ENCODE measurements at regions not wholly inside any gene's neighbourhood (a gene's known extent, or its start where the extent isn't known, plus 50 kb on each side); places are given as distances from the start of the nearest gene placed in this dataset.
A peak's percentile ranks its signal among the peaks of the same experiment; 100 is the strongest.
"Not testable (repeated sequence)": the region's sequence is repeated elsewhere in the genome, so short reads cannot be mapped to it uniquely, and the experiment has no call there.

DNA sequence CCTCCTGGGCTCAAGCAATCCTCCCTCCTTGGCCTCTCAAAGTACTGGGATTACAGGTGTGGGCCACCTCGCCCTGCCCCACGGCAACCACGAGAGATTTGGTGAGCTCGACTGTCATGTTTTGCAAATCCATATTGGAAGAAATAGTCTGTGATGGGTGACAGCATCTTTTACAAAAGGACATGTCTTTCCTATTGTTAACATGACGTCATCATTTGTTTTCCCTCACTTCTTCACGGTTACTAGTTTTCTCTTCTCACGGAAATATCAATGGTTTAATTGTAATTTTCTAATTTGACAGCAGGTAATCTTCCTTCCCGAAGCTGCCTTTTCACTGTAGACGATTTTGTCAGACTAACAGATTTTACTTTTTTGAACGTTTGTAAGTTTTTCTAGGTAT is 110.8 kb upstream of the GREM2 start:
- DNase-seq (ENCODE audit: low read depth, low spot score): no peak

DNA sequence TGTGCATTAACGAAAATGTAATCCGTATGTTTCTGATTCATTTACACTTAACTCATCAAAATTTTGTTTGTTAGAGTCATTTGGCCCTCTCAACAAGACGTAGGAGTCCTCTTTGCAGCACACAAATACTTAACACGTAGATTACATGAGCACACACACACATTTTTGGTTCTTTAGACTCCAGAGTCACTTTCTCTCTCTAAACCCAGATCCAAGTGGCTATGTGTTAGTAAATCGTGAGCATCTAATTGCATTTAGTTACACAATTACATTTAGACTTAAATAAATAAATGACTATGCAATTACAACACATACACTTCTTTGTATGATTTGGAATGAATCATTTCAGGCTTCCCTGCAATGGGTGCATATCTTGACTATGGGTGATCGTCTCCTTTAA is 109.0 kb upstream of the GREM2 start:
- DNase-seq (ENCODE audit: low read depth, low spot score): no peak

DNA sequence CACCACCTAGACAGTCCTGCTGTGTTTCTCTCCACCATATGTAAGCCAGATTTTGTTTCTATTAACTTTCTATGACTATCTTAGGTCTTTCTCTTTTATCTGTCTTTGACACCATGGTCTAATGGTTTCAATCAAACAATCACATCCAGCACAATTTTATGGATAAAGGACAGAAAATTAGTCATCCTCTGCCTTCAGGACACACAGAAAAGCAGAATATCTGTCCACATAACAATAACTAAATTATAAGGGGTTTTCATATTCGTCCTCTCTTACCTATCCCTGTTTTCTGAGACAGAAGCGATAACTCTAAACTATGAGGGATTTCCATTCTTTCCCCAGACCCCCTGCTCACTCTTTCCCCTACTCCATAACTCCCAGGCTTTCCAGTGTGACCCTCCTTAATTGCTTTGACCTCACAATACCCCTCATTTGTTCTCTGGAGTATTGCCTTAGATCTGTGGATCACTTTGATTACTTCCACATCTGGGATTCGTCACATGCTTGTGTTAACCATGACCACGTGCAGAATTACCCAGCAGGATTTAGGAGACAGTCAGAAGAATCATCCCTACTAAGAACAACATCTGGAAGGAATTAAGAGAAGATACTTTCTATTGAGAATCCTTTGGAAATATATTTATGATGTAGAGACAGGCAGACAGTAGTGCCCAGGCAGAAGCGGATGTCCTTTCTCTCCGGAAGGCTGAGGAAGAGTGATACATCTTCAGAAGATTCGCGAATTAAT is 108.2 kb upstream of the GREM2 start:
- no peak for DNase-seq (ENCODE audit: low read depth, low spot score)

DNA sequence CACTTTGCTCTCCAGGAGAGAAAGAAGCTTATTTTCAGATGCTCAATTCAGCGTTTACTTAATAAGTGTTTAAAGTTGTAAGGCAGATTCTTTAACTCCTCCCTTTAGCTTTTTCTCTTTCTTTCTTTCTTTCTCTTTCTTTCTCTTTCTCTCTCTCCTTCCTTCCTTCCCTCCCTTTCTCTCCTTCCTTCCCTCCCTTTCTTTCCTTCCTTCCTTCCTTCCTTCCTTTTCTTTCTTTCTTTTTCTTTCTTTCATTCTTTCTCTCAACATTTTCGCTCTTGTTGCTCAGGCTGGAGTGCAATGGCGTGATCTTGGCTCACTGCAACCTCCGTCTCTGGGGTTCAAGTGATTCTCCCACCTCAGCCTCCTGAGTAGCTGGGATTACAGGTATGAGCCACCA is 104.6 kb upstream of the GREM2 start:
- not testable (repeated sequence) for DNase-seq (ENCODE audit: low read depth, low spot score)

DNA sequence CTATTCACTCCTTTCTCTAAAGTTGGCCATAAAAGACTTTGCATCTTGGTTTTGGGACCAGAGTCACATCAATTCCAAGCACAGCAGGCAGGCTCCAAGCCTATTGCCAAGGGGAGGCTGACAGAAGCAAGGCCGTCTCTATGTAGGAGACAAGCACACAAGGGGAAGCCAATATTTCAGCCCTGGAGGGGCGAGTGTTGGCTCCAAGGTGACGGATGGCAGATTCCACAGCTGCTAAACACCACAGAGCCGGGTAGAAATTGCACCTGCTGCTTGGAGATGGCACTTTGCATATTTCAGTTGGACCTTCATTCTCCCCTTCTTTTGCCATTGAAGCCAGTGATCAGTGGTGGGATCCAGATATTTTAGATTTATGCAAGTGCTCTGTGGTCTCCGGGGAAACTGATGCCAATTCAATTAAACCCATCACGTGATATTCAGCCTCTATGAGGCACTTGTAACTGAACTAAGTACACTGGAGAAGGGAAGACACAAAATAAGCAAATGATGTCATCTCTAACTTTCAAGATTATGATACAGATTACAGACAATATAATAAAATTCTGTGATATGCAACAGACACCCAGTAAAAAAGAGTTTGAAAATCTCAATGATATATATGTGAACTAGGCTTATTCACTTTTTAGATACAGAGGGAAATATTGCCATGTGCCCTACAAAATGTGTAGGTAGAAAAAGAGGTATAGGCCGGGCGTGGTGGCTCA is 102.8 kb upstream of the GREM2 start:
- DNase-seq (ENCODE audit: low read depth, low spot score): no peak

DNA sequence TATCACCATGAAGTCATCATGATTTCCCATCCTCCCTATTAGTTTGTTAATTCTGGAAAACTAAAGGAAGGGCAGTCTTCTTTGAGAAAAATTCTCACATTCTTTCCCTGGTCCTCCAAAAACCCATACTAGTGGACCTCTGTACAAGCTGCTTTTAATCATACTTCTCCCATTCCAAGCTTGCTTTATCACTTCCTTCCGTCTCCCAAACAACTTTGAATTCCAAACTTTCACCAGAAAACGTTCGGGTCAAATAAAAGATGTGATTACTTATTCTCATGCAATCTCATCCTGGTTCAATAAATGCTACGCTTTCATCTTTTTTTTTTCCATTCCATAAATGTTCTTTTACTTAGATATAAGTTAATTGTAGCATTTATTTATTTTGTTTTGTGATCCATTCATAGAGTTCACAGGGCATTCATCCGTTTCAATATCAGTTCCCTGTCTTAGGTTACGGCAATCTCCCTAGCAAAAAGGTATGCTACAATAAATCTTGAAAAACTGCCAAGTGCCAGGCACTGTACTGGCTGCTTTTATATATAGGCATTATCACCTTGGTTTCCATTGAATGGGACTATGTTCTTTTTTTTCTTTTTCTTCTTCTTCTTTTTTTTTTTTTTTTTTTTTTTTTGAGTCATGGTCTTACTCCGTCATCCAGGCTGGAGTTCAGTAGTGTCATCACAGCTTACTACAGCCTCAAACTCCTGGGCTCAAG is 100.2 kb upstream of the GREM2 start:
- DNase-seq (ENCODE audit: low read depth, low spot score): no peak

DNA sequence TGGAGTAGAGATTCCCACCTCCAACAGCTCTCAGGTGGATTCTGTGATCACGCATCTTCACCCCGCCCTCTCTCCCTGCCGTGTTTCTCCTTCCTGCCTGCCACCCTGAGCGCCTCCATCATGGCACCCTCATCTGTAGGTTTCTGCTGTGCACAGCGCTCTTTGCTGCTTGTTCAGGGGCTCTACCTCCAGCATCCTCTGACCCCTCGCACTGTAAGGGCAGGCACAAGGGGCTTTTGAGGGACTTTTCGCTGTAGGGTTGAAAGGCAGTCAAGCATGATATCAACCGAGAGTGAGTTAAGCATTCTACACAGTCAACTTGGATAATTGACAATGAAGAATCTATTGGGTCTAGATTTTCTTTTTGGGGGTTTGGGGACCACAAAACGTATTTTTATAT is 99.1 kb upstream of the GREM2 start:
- DNase-seq (ENCODE audit: low read depth, low spot score): no peak

DNA sequence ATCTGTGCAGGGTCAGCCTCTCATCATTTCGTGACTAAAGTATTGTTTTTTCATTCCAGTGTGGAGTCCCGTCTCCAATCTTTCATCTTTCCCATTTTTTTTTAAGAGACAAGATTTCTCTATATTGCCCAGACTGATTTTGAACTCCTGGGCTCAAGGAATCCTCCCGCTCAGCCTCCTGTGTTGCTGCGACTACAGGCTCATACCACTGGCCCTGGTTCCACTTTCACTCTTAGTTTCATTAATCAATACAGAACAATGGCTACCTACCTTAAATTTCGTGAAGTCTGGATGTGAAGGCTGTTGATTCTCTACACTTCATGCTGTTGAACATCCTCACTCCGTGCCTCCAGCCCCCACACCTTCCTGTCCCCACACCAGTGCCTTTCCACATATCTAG is 97.7 kb upstream of the GREM2 start:
- DNase-seq (ENCODE audit: low read depth, low spot score): no peak

DNA sequence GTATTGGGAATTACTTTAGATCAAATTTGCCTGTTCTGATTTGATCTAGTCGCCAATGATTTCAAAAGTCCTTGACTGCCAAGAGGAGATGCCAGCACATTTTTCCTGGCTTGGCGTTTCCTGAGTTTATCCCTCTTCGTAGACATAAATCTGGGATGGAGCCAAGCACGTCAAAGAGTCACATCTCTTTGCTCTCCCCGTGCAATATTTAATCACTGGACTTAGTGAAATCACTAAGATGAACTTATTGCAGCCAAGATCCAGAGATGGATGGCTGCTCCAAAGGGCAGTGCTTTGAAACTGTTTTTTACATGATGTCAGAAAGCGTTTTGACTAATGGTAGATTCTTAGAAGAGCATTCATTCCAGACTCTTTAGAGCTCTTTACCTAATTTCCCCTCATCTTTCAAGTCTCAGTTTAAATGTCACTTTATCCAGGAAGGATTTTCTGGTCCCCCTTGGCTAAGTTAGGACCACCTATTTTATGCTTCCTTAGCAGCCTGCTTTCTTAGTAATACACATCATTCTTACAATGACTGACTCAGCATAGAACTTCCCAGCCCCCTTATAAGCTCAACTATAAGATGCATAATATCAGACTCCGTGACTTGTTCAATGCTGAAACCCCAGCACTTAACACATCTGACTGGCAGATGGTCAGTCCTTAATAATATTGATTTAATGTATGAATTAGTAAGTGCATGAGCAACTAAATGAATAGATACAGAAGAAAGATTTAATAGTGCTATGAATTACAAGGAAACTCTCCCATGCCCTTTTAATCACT is 94.4 kb upstream of the GREM2 start:
- DNase-seq (ENCODE audit: low read depth, low spot score): no peak

DNA sequence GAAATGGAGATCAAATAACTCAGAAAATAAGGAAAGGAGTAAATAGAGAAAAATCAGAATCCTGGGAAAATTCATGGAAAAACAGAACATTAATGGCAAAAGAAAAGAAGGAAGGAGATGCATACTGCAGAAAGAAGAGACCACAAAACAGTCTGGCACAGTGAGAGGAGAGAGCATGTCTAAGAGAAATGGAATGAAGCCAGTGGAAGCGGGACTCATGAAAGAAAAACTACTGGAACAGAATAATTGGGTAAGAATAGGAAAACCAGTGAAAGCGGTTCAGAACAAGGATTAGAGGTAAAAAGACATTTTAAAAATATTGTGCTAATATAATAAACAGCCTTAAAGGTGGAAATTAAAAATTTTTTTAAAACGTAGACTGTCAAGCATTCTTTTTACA is 93.6 kb upstream of the GREM2 start:
- no peak for DNase-seq (ENCODE audit: low read depth, low spot score)

DNA sequence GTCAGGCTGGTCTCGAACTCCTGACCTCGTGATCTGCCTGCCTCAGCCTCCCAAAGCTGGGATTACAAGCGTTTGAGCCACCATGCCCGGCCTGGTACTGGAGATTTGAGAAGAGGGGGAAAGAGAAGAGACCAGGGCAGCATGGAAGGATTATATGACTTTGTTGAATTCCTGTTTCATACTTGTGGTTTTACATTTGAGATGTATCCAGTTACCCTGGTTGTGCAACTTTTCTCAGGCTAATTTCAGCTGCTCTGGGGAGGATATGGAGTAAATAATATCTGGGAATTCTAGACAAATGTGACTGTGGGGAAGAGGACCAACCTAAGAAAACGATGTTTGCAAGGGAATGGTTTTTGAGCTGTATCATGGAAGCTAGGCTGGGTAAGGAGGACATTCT is 89.5 kb upstream of the GREM2 start:
- no peak for DNase-seq (ENCODE audit: low read depth, low spot score)

DNA sequence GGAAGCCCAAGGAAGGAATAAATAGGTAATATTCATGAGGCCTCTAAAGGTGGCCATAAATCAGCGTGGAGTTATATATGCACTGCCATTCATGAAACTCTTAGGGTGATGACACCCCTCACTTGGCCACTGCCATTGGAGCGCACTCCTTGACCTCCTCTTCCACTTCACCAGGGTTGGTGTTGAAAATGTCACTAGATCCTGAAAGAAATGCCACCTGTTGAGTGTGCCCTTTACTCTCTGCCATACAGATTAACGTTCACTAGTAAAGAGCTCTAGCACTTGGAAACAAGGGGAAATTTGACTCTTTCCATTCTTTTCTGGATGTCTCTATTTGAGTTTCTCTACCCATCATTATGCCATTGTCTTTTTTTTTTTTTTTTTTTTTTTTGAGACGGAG is 83.5 kb upstream of the GREM2 start:
- no peak for DNase-seq (ENCODE audit: low read depth, low spot score)

DNA sequence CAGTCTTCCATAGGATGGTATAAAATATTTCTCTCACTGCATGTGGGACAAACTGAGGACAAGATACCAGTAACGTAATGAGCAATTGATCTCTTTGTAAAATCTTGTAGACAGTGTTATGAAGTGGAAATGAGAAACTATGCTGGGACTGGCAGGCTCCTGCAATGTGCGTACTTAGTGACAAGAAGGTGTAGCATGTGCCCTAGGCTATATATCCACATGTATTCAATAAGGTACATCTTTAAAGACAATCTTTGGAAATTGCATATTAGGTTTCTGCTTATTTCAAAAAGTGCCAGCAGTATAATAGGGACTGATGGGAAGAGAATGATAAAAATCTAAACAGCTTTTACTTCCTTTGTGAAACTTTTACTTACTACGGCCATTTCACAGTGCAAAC is 81.9 kb upstream of the GREM2 start:
- DNase-seq (ENCODE audit: low read depth, low spot score): no peak

DNA sequence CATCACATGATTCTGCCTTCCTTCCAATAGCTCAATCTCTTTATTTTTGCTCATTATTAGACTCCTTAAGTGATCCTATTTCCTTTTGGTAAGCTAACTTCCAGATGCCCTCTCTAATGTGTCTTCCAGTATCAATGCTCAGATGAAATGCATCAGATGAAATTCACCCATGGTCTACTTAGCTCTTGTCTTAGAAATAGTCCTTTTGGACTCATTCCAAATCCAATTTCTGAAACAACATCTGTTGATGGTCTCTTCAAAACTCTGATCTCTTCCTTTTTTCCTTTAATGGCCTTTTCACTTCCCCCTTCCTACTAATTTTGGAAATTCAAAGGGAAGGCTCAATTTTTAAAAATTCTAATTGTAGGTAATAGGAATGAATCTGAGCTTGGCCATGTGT is 81.1 kb upstream of the GREM2 start:
- DNase-seq (ENCODE audit: low read depth, low spot score): no peak

DNA sequence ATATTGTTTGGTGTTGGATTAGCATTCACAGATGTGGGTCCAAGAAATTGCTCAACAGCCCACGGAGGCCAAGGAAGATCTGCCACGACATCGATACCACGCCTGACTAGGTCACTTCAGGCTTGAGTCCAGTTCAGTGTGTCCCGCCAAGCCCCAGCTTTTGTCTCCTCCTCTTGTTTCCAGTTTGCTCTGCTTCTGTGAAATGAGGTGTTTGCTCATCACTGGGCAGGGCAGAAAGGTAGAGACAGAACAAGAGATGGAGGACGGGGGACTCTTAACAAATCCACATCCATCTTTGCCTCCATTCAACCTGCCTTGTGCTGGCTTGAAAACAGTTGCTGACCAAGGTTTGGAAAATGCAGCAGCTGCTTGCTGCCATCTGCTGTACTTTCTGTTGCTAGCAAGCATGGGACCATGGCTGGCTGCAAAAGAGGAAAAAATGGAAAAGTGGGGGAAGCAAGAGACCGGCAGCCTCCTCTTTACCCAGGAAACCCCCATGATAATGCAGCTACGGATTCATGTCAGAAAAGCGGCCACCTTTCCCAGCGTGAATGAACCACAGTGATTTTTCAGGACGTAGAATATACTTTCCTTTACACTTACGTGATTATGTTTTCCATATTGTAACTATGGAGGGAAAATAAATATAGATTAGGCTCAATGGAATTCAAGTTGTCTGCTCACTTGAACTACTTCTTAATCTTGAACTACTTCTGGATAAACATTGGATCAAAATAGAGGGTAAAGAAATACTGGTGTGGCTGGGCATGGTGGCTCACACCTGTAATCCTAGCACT is 80.2 kb upstream of the GREM2 start:
- DNase-seq (ENCODE audit: low read depth, low spot score): peak; percentile 61

DNA sequence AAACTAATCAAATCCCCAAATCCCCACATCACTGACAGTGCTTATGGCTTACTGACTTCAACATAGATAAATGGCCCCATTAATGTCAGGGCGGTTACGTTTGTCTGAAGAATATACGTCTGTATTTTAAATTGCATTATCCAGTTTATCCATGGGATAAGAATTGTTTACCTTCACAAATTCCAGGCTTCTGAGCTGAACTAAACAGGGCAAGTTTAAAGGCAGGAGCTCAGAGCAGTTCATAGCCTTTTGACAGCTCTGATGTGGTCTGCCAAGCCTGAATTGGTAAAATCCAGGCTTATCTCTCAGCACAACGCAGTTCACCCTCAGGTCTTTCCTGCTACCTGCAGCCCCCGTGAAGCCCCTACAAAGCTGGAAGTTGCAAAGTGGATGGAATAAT is 79.5 kb upstream of the GREM2 start:
- DNase-seq (ENCODE audit: low read depth, low spot score): peak; percentile 8

DNA sequence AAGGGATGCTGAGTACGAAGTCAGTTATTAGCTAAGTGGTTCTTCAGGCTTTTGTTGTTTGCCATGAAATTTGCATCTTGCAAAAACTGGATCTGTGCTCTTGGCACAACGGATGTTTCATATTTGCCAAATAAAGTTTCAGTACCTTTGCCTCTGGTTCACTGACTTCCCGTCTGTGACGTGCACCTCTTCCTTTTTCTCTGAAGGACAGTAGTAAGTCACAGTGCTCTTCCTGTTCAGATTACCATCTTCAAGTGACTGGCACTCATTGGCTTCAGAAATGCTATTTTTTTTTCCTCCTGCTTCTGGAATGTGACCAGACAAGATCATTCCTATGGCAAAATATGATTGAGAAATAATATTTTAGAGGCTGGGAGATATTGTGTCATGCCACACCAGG is 75.9 kb upstream of the GREM2 start:
- DNase-seq (ENCODE audit: low read depth, low spot score): no peak

DNA sequence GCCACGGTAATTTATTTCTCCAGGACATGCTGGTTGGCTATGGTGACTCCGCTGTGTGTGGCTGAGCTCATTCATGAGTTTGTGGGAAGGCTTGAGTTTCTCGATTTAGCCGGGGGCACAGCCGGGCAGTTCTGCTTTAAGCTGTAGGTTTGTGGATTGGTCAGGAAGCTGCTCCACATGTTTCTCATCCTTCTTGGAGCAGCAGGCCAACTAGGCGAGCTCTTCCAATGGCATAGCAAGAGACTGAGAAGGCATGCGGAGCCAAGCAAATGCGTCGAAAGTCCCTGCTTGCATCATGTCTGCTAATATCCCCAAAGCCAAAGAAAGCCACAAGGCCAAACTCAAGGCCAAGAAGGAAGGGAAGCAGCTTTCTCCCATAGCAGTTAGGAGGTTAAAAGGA is 71.6 kb upstream of the GREM2 start:
- DNase-seq (ENCODE audit: low read depth, low spot score): no peak

DNA sequence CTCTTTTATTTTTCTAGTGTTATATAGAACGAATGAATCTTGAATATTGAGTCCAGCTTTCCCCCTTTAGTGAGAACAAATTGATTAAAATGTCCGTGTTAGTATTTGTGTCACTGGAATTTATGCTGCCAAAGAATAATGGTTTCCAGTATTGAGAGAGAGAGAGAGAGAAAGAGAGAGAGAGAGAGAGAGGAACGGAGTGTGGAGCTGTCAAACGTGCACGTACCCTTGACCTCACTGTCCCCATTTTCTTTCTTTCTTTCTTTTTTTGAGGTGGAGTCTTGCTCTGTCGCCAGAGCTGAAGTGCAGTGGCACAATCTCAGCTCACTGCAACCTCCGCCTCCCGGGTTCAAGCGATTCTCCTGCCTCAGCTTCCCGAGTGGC is 70.9 kb upstream of the GREM2 start:
- DNase-seq (ENCODE audit: low read depth, low spot score): no peak

DNA sequence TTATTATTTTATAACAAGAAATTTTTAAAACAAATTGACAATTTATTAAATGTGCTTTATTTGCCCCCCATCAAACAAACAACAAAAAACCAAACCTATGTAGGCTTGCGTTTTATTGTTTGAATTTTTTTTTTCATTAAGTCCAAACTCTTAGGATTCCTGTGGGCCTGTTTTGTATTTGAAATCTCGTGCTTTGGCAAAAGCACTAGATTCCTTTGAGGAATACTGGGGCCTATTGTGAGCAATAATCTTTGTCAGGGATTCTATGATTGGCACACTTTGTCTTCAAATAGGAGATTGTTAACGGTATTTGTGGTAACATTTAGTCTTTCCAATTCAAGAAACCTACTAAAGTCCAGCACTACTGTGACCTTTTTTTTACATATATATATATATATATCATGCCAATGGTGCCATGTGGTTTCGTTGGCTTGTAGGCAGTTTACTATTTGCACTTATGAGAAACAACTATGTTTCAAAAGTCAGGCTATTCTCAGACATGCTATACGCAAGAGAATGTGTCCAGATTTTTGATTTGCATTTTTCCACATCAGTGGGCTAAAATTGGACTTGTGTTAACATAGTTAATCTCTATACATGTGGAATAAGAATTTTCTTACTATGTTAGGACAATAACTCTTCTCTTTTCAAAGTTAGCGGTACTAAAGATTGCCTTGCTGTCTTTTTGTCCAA is 70.4 kb upstream of the GREM2 start:
- DNase-seq (ENCODE audit: low read depth, low spot score): no peak
